ENCODE measurements at regions not wholly inside any gene's neighbourhood (a gene's known extent, or its start where the extent isn't known, plus 50 kb on each side); places are given as distances from the start of the nearest gene placed in this dataset.
A peak's percentile ranks its signal among the peaks of the same experiment; 100 is the strongest.

DNA sequence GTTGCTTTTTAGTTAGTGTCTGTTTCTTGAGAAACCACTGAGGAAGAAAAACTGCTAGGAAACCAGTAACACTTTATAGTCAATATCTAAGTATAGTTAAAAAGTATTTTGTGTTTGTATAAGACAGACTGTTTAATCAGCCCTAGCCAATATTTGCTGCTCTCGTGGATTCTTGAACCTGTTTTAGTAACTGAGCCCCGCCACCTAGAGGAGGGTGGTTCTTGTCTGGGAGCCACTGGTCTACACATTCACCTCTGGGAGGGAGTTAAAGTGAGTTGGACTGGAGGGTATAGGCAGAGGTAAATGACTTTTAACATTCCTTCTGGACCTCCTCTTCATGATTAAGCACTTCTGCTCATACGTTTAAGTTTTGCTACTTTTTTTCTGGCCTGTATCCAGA, 117.2 kb downstream of the SPATA31D1 start:
- Histone ChIP-seq H3K4me1 (ENCODE audit: insufficient read depth, low read length, poor library complexity, severe bottlenecking) (no peaks in the 10 kb centered on the region), H3K27me3 (ENCODE audit: insufficient read depth, low read length, poor library complexity, severe bottlenecking) (no peaks in the 10 kb centered on the region), H3F3A (ENCODE audit: low read depth) (no peaks in the 10 kb centered on the region), H3K9me2 (replicated peaks; ENCODE audit: low read depth, low read length) (no peaks in the 10 kb centered on the region), H3K79me2 (ENCODE audit: insufficient read depth, low read length) (no peaks in the 10 kb centered on the region), H3K4me2 (ENCODE audit: low read depth, low read length, poor library complexity, severe bottlenecking) (no peak overlapping the region), H4K20me1 (ENCODE audit: insufficient read depth, low read length, poor library complexity, severe bottlenecking) (no peaks in the 10 kb centered on the region), H3K4me3 (ENCODE audit: low read length, poor library complexity, severe bottlenecking) (no peak overlapping the region), H3K9me3 (ENCODE audit: insufficient read depth, low read depth, low read length) (peaks cover 5% of the 10 kb centered on the region; the same call in 1 of the 2 replicates), H3K36me3 (ENCODE audit: insufficient read depth, low read length) (no peaks in the 10 kb centered on the region), H2AFZ (ENCODE audit: low read length) (no peak overlapping the region), H3K9ac (ENCODE audit: low read depth, low read length, poor library complexity, severe bottlenecking) (no peak overlapping the region)
- TF ChIP-seq, protein P1, sequence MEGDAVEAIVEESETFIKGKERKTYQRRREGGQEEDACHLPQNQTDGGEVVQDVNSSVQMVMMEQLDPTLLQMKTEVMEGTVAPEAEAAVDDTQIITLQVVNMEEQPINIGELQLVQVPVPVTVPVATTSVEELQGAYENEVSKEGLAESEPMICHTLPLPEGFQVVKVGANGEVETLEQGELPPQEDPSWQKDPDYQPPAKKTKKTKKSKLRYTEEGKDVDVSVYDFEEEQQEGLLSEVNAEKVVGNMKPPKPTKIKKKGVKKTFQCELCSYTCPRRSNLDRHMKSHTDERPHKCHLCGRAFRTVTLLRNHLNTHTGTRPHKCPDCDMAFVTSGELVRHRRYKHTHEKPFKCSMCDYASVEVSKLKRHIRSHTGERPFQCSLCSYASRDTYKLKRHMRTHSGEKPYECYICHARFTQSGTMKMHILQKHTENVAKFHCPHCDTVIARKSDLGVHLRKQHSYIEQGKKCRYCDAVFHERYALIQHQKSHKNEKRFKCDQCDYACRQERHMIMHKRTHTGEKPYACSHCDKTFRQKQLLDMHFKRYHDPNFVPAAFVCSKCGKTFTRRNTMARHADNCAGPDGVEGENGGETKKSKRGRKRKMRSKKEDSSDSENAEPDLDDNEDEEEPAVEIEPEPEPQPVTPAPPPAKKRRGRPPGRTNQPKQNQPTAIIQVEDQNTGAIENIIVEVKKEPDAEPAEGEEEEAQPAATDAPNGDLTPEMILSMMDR (conservative IDR thresholded peaks at IDR 0.05; ENCODE audit: low read length) = peak; percentile 29; the same call in 1 of the 2 replicates
- TF ChIP-seq EZH2phosphoT487 (IDR thresholded peaks at IDR 0.05; ENCODE audit: borderline replicate concordance) = no peak

DNA sequence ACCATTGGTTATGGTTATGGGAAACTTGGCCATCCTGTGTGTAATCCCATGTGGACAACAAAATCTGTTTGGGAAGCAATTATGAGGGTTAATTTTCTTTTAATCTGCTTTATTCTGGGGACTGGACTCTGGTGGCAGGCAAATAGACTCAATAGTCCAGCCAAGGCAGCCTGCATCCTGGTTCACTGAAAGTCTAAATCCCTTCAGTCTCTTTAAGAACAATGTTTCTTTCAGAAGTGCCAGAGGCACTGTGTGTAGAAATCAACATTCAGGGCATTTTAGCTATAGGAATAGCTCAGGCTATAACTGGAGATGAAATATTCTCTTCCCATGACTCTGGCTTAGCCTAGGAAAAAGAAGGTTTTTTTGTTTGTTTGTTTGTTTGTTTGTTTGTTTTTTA, 118.0 kb downstream of the SPATA31D1 start:
- Histone ChIP-seq H3K79me2 (ENCODE audit: insufficient read depth, low read length) (no peaks in the 10 kb centered on the region), H3K9me3 (ENCODE audit: insufficient read depth, low read depth, low read length) (no peaks in the 10 kb centered on the region), H3K36me3 (ENCODE audit: insufficient read depth, low read length) (no peaks in the 10 kb centered on the region), H3K9ac (ENCODE audit: low read depth, low read length, poor library complexity, severe bottlenecking) (no peak overlapping the region), H3K4me1 (ENCODE audit: insufficient read depth, low read length, poor library complexity, severe bottlenecking) (no peaks in the 10 kb centered on the region), H3K27me3 (ENCODE audit: insufficient read depth, low read length, poor library complexity, severe bottlenecking) (no peaks in the 10 kb centered on the region), H2AFZ (ENCODE audit: low read length) (no peak overlapping the region), H3F3A (ENCODE audit: low read depth) (no peaks in the 10 kb centered on the region), H4K20me1 (ENCODE audit: insufficient read depth, low read length, poor library complexity, severe bottlenecking) (no peaks in the 10 kb centered on the region), H3K4me2 (ENCODE audit: low read depth, low read length, poor library complexity, severe bottlenecking) (no peak overlapping the region), H3K4me3 (ENCODE audit: low read length, poor library complexity, severe bottlenecking) (no peak overlapping the region), H3K9me2 (replicated peaks; ENCODE audit: low read depth, low read length) (no peaks in the 10 kb centered on the region)
- no peak for TF ChIP-seq EZH2phosphoT487 (IDR thresholded peaks at IDR 0.05; ENCODE audit: borderline replicate concordance)
- TF ChIP-seq, protein P1 (conservative IDR thresholded peaks at IDR 0.05; ENCODE audit: low read length) = no peak

DNA sequence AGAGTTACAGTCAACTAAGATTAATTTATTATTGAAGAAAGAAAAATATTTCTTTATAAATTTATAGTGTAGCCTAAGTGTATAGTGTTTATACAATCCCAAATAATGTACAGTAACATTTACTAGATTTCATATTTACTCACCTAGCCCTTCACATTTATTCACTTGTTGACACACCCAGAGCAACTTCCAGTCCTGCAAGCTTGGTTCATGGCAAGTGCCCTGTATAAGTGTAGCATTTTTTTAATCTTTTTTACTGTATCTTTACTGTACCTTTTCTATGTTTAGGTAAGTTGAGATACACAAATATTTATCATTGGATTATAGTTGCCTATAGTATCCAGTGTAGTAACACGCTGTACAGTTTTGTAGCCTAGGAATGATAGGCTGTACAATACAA, 119.9 kb downstream of the SPATA31D1 start:
- Histone ChIP-seq H3K4me2 (ENCODE audit: low read depth, low read length, poor library complexity, severe bottlenecking) (no peak overlapping the region), H2AFZ (ENCODE audit: low read length) (no peak overlapping the region), H3K9ac (ENCODE audit: low read depth, low read length, poor library complexity, severe bottlenecking) (no peak overlapping the region)

More for the DNA sequence above, 119.9 kb downstream of the SPATA31D1 start:
- no peaks in the 10 kb centered on the region for H3K36me3 ChIP-seq (ENCODE audit: insufficient read depth, low read length)
- H3K27me3 ChIP-seq (ENCODE audit: insufficient read depth, low read length, poor library complexity, severe bottlenecking) = no peaks in the 10 kb centered on the region
- no peaks in the 10 kb centered on the region for H3K9me3 ChIP-seq (ENCODE audit: insufficient read depth, low read depth, low read length)
- H3F3A ChIP-seq (ENCODE audit: low read depth) = no peaks in the 10 kb centered on the region
- no peaks in the 10 kb centered on the region for H3K9me2 ChIP-seq (replicated peaks; ENCODE audit: low read depth, low read length)
- TF ChIP-seq, protein P1 (conservative IDR thresholded peaks at IDR 0.05; ENCODE audit: low read length) = no peak
- TF ChIP-seq EZH2phosphoT487 (IDR thresholded peaks at IDR 0.05; ENCODE audit: borderline replicate concordance) = no peak
- H3K4me1 ChIP-seq (ENCODE audit: insufficient read depth, low read length, poor library complexity, severe bottlenecking) = no peaks in the 10 kb centered on the region
- no peaks in the 10 kb centered on the region for H4K20me1 ChIP-seq (ENCODE audit: insufficient read depth, low read length, poor library complexity, severe bottlenecking)
- H3K79me2 ChIP-seq (ENCODE audit: insufficient read depth, low read length) = no peaks in the 10 kb centered on the region
- no peak overlapping the region for H3K4me3 ChIP-seq (ENCODE audit: low read length, poor library complexity, severe bottlenecking)

Measured in Loucy (cell line).